ENCODE measurements at regions not wholly inside any gene's neighbourhood (a gene's known extent, or its start where the extent isn't known, plus 50 kb on each side); places are given as distances from the start of the nearest gene placed in this dataset.

- POLR2A ChIA-PET, result no interaction called here
- Mint-ChIP-seq H3K27ac (ENCODE audit: unreplicated experiment) (no peak overlapping the region), H3K4me1 (ENCODE audit: low read depth, unreplicated experiment) (no peaks in the 10 kb centered on the region), H3K27me3 (ENCODE audit: insufficient read depth, unreplicated experiment) (no peaks in the 10 kb centered on the region), H3K4me3 (ENCODE audit: unreplicated experiment) (no peak overlapping the region), H3K36me3 (ENCODE audit: insufficient read depth, unreplicated experiment) (no peaks in the 10 kb centered on the region), H3K9me3 (ENCODE audit: unreplicated experiment) (no peaks in the 10 kb centered on the region)
- Histone ChIP-seq H3K4me1 (peaks cover 15% of the 10 kb centered on the region), H3K4me3 (ENCODE audit: low read depth, low read length) (no peak overlapping the region), H3K36me3 (ENCODE audit: control insufficient read depth, insufficient read depth, low read length) (no peaks in the 10 kb centered on the region), H3K27me3 (replicated peaks; ENCODE audit: control insufficient read depth, insufficient read depth, low read length) (no peaks in the 10 kb centered on the region), H3K9me3 (no peaks in the 10 kb centered on the region)
- no peak for DNase-seq
- intact Hi-C loops (cut with micrococcal nuclease; ENCODE audit: unreplicated experiment), result no loop called here
- no peak for TF ChIP-seq CTCF (IDR thresholded peaks at IDR 0.05; ENCODE audit: insufficient read depth in 1 of 2, low read depth in 1 of 2, low read length in 1 of 2, severe bottlenecking in 1 of 2, unreplicated experiment in 1 of 2)
- CTCF ChIA-PET, result interaction anchor here (1.7 kb wide), 1 partner anchor 93 kb away, joined by 6 read pairs; no protein-coding TSS in a partner anchor
- no TSS peak for BruUV-seq (replicated peaks)
Observed at GRCh38 chr20:48526936-48527335, 300.9 kb downstream of the PREX1 start.

- Mint-ChIP-seq H3K4me1 (ENCODE audit: low read depth, unreplicated experiment) (no peaks in the 10 kb centered on the region), H3K27ac (ENCODE audit: unreplicated experiment) (no peak overlapping the region), H3K36me3 (ENCODE audit: insufficient read depth, unreplicated experiment) (no peaks in the 10 kb centered on the region), H3K9me3 (ENCODE audit: unreplicated experiment) (no peaks in the 10 kb centered on the region), H3K4me3 (ENCODE audit: unreplicated experiment) (no peak overlapping the region), H3K27me3 (ENCODE audit: insufficient read depth, unreplicated experiment) (no peaks in the 10 kb centered on the region)
- ChIA-PET POLR2A (interaction anchor here (0.6 kb wide), 1 partner anchor 1167 kb away, joined by 4 read pairs; no protein-coding TSS in a partner anchor), CTCF (interaction anchor here (0.6 to 1.0 kb wide), 2 partner anchors 13 to 531 kb away, joined by 3 read pairs; no protein-coding TSS in a partner anchor)
- TF ChIP-seq CTCF (IDR thresholded peaks at IDR 0.05; ENCODE audit: insufficient read depth in 1 of 2, low read depth in 1 of 2, low read length in 1 of 2, severe bottlenecking in 1 of 2, unreplicated experiment in 1 of 2), result no peak
- Histone ChIP-seq H3K4me1 (peaks cover 7% of the 10 kb centered on the region), H3K9me3 (no peaks in the 10 kb centered on the region), H3K27me3 (replicated peaks; ENCODE audit: control insufficient read depth, insufficient read depth, low read length) (no peaks in the 10 kb centered on the region), H3K4me3 (ENCODE audit: low read depth, low read length) (no peak overlapping the region), H3K36me3 (ENCODE audit: control insufficient read depth, insufficient read depth, low read length) (no peaks in the 10 kb centered on the region)
- intact Hi-C loops (cut with micrococcal nuclease; ENCODE audit: unreplicated experiment), result no loop called here
- no TSS peak for BruUV-seq (replicated peaks)
- DNase-seq, result no peak
Observed at GRCh38 chr20:48525400-48525799, 302.4 kb downstream of the PREX1 start.

- CTCF ChIA-PET, result interaction anchor here (1.0 kb wide), 1 partner anchor 14 kb away, joined by 3 read pairs; no protein-coding TSS in a partner anchor
Observed at GRCh38 chr20:48524582-48524981, 303.2 kb downstream of the PREX1 start.

More at GRCh38 chr20:48524582-48524981, 303.2 kb downstream of the PREX1 start:
- intact Hi-C loops (cut with micrococcal nuclease; ENCODE audit: unreplicated experiment), result loop anchor here (5.0 kb wide), 1 partner anchor 37 kb away; no protein-coding TSS in a partner anchor
- H3K4me1 Mint-ChIP-seq (ENCODE audit: low read depth, unreplicated experiment), result no peaks in the 10 kb centered on the region
- H3K4me3 Mint-ChIP-seq (ENCODE audit: unreplicated experiment), result no peak overlapping the region
- H3K27me3 ChIP-seq (replicated peaks; ENCODE audit: control insufficient read depth, insufficient read depth, low read length), result no peaks in the 10 kb centered on the region
- no TSS peak for BruUV-seq (replicated peaks)
- no peak overlapping the region for H3K4me3 ChIP-seq (ENCODE audit: low read depth, low read length)
- no peaks in the 10 kb centered on the region for H3K27me3 Mint-ChIP-seq (ENCODE audit: insufficient read depth, unreplicated experiment)
- no peaks in the 10 kb centered on the region for H3K36me3 ChIP-seq (ENCODE audit: control insufficient read depth, insufficient read depth, low read length)
- H3K27ac Mint-ChIP-seq (ENCODE audit: unreplicated experiment), result no peak overlapping the region
- H3K9me3 Mint-ChIP-seq (ENCODE audit: unreplicated experiment), result no peaks in the 10 kb centered on the region
- POLR2A ChIA-PET, result no interaction called here
- DNase-seq, result no peak
- H3K9me3 ChIP-seq, result no peaks in the 10 kb centered on the region
- H3K36me3 Mint-ChIP-seq (ENCODE audit: insufficient read depth, unreplicated experiment), result no peaks in the 10 kb centered on the region
- H3K4me1 ChIP-seq, result no peaks in the 10 kb centered on the region
- no peak for TF ChIP-seq CTCF (IDR thresholded peaks at IDR 0.05; ENCODE audit: insufficient read depth in 1 of 2, low read depth in 1 of 2, low read length in 1 of 2, severe bottlenecking in 1 of 2, unreplicated experiment in 1 of 2)

All from Caco-2 (cell line).